ENCODE measurements at regions not wholly inside any gene's neighbourhood (a gene's known extent, or its start where the extent isn't known, plus 50 kb on each side); places are given as distances from the start of the nearest gene placed in this dataset.

- DNase-seq (ENCODE audit: low read depth) = no peak
- TF ChIP-seq, protein P1, sequence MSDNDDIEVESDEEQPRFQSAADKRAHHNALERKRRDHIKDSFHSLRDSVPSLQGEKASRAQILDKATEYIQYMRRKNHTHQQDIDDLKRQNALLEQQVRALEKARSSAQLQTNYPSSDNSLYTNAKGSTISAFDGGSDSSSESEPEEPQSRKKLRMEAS (IDR thresholded peaks at IDR 0.05; ENCODE audit: low read depth, low read length) = no peak
- TF ChIP-seq MYC (IDR thresholded peaks at IDR 0.05; ENCODE audit: low read depth, low read length) = no peak
- TF ChIP-seq CTCF (IDR thresholded peaks at IDR 0.05; ENCODE audit: low read depth, low read length) = no peak
- TF ChIP-seq POLR2A (IDR thresholded peaks at IDR 0.05; ENCODE audit: extremely low read depth, insufficient read length) = no peak
- no peak overlapping the region for H3K4me3 ChIP-seq (ENCODE audit: low read depth, low read length)
Measured at GRCh38 chr6:147859071-147859470, 350.6 kb downstream of the SAMD5 start.

- TF ChIP-seq POLR2A (IDR thresholded peaks at IDR 0.05; ENCODE audit: extremely low read depth, insufficient read length) = no peak
- no peak for TF ChIP-seq CTCF (IDR thresholded peaks at IDR 0.05; ENCODE audit: low read depth, low read length)
- TF ChIP-seq, protein P1 (IDR thresholded peaks at IDR 0.05; ENCODE audit: low read depth, low read length) = no peak
- no peak for TF ChIP-seq MYC (IDR thresholded peaks at IDR 0.05; ENCODE audit: low read depth, low read length)
- H3K4me3 ChIP-seq (ENCODE audit: low read depth, low read length) = no peak overlapping the region
- no peak for DNase-seq (ENCODE audit: low read depth)
Measured at GRCh38 chr6:147861696-147862095, 353.2 kb downstream of the SAMD5 start.

DNA sequence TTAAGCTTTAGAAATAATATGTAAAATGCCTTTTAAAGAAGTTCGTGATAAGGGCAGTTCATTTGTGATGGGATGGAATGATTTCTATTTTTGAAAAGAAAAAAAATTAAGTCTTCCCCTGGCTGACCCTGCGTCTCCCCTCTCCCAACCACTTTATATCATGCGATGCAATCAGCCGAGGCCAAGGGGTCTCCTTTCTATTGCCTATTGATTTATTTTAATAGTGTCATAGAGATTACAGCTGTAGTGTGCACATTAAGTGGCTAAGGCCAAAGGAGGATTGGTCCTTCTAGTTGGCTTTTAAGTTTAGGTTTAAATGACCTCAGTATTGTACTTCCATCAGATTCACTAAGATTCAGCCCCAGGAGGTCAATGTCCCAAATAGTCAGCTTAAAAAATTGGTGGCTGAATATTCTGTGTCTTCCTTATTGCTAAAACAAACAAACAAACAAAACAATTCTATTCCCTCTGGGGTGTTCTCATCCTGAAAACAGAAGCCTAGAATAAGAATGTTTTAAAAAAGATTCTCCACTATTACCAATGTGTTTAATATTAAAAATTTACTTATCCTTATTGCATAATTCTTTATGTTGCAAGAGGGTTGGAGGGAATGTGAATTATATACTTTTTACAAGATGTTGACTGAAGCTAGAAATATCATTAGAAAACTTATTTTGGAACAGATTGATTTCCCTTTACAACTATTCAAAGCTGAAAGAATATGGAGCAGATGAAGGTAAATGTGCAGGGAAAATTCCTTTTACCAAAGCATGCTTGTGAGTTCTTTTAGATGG lies 359.1 kb downstream of the SAMD5 start:
- DNase-seq (ENCODE audit: low read depth) = no peak
- no peak overlapping the region for H3K4me3 ChIP-seq (ENCODE audit: low read depth, low read length)
- TF ChIP-seq MYC (IDR thresholded peaks at IDR 0.05; ENCODE audit: low read depth, low read length) (no peak), POLR2A (IDR thresholded peaks at IDR 0.05; ENCODE audit: extremely low read depth, insufficient read length) (no peak), CTCF (IDR thresholded peaks at IDR 0.05; ENCODE audit: low read depth, low read length) (no peak)
- TF ChIP-seq, protein P1 (IDR thresholded peaks at IDR 0.05; ENCODE audit: low read depth, low read length) = no peak

GRCh38 chr6:147868427-147869190 lies 360.1 kb downstream of the SAMD5 start:
- no peak overlapping the region for H3K4me3 ChIP-seq (ENCODE audit: low read depth, low read length)
- no peak for DNase-seq (ENCODE audit: low read depth)
- TF ChIP-seq MYC (IDR thresholded peaks at IDR 0.05; ENCODE audit: low read depth, low read length) (no peak), CTCF (IDR thresholded peaks at IDR 0.05; ENCODE audit: low read depth, low read length) (no peak), POLR2A (IDR thresholded peaks at IDR 0.05; ENCODE audit: extremely low read depth, insufficient read length) (no peak)
- TF ChIP-seq, protein P1 (IDR thresholded peaks at IDR 0.05; ENCODE audit: low read depth, low read length) = no peak

DNA sequence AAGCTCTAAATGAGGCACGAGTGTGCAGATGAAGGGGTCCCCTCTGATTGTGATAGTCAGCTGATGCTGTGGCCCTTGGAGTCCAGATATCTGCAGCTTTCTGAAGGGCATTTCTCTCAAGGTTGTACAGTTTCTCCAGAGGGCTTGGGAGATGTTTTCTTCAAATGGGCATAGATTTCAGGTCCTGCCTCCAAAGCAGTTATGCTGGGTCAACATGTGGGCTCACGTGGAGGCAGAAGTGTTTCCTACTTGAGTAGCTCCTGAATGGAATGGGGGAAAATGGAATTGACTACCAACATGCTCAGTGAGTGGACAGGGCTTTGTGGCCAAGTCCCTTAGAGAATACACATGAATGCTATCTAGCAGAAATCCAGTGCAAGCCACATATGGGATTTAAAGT lies 360.7 kb downstream of the SAMD5 start:
- no peak overlapping the region for H3K4me3 ChIP-seq (ENCODE audit: low read depth, low read length)
- DNase-seq (ENCODE audit: low read depth) = no peak
- TF ChIP-seq, protein P1 (IDR thresholded peaks at IDR 0.05; ENCODE audit: low read depth, low read length) = no peak
- TF ChIP-seq CTCF (IDR thresholded peaks at IDR 0.05; ENCODE audit: low read depth, low read length) (no peak), MYC (IDR thresholded peaks at IDR 0.05; ENCODE audit: low read depth, low read length) (no peak), POLR2A (IDR thresholded peaks at IDR 0.05; ENCODE audit: extremely low read depth, insufficient read length) (no peak)
